ENCODE measurements at regions not wholly inside any gene's neighbourhood (a gene's known extent, or its start where the extent isn't known, plus 50 kb on each side); places are given as distances from the start of the nearest gene placed in this dataset.
"Not testable (repeated sequence)": the region's sequence is repeated elsewhere in the genome, so short reads cannot be mapped to it uniquely, and the experiment has no call there.

DNA sequence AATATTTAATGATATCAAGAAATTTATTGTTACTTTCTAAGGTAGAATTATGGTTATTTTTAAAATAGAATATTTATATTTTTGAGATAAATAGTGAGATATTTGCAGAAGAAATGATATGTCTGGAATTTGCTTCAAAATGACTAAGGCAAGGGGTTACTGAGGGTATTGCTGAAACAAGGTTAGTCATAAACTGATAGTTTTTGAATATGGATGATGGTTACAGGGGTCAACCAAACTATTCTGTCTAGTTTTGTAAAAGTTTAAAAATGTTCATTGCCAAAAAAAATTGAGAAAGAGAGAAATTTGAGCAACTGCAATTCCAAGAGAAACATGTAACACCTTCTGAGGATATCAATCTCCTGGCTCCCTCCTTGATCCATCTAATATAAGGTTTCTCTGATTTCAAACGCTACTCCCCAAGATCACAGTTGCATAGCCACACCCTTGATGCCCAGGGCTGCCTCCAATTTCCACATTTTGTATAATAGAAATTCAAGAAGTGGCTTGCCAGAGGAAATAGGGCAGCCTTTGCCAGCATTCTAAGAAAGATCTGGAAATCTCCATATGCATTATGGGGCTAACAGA is 159.4 kb upstream of the NAMPT start:
- no peak for DNase-seq

DNA sequence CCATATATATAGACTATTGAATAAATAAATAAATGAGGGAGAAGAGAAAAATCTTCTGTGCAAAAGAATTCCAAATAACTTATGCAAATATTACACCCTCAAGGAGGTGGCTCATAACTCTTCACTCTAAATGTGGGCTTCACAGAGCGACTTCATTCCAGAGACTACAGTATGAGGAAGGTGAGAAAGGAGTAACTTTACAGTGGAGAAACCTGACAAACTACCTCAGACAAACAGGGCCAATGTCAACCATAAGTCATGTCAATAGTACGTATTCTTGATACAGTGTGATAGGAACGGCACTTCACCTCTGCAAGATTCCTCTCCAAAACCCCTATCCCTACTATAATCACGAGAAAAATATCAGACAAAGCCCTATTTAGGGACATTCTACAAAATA is 158.4 kb upstream of the NAMPT start:
- DNase-seq, result no peak

DNA sequence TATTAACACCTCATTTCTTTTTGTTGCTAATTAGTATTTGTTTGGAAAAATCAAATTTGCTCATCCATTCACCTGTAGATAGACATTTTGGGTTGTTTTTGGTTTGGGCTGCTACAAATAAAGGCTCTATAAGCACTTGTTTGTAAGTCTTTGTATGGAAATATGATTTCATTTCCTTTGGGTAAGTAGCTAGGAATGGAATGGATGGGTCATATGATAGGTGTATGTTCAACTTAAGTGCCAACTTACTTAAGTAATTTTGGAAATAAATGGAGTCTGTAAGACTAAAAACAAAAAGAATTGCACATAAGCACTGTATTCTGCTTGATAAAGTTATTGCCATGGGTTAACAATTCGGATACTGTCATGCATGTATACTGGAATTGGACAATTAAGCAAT is 157.7 kb upstream of the NAMPT start:
- no peak for DNase-seq

DNA sequence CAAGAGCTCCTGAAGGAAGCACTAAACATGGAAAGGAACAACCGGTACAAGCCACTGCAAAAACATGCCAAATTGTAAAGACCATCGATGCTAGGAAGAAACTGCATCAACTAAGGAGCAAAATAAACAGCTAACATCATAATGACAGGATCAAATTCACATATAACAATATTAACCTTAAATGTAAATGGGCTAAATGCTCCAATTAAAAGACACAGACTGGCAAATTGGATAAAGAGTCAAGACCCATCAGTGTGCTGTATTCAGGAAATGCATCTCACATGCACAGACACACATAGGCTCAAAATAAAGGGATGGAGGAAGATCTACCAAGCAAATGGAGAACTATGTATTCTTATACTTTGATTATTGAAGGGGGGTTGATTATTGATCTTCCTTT is 156.6 kb upstream of the NAMPT start:
- DNase-seq, result not testable (repeated sequence)

DNA sequence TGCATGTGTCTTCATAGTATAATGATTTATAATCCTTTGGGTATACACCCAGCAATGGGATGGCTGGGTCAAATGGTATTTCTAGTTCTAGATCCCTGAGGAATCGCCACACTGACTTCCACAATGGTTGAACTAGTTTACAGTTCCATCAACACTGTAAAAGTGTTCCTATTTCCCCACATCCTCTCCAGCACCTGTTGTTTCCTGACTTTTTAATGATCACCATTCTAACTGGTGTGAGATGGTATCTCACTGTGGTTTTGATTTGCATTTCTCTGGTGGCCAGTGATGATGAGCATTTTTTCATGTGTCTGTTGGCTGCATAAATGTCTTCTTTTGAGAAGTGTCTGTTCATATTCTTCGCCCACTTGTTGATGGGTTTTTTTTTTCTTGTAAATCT is 152.2 kb upstream of the NAMPT start:
- DNase-seq, result not testable (repeated sequence)

DNA sequence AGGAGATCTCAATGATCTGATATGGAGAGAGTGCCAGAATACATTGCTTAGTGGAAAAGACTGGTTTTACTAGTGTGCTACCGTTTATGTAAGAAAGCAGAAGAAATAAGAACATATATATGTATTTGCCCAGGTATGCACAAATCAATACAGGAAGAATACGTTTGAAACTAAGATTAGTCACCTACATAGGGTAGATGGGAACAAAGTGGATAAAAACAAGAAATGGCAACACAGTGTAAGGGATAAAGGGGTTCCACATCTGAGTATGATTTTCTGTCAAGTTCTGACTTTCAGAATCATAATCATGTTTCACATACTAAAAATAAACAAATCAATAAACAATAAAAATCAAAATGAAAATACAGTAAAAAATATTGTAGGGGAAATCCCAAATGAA is 148.6 kb upstream of the NAMPT start:
- no peak for DNase-seq

DNA sequence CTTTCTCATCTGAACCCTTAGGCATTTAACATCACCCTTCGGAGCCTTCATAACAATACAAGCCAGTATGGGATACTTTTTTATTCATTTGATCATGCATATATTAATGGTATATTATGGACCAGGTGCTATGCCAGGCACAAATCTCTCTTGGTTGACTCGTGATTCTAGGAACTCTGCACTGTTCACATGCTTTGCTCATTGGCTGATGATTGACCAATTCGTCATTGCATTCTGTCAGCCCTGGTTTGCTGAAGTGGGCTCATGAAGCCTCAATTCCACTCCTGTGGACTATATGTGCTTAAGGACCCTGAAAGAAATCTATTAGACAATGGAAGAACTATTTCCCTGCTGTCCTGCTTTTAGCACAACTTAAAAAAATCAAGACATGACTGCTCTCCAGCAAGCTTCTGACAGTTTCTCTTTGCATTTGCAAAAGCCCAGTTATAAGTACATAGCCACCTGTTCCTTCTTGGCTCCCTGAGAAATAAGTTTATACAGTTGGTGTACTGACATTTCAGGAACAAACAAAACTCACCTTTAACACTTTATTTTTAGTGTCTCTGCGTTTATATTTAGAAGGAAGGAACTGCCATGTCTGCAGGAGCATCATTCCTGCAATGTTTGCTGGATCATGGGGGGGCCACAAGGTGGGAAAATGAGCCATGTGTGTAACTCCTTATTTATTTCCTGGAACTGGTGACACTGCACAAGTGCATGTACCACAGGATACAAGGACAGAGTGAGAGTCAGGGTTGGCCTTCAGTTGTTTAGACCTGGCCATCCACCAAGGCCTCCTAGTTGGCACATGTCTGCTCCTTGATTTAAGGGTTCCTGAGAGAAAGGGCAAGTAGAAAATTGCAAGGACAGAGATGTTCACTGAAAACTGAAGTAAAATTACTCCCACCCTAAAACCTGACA is 146.0 kb upstream of the NAMPT start:
- no peak for DNase-seq

DNA sequence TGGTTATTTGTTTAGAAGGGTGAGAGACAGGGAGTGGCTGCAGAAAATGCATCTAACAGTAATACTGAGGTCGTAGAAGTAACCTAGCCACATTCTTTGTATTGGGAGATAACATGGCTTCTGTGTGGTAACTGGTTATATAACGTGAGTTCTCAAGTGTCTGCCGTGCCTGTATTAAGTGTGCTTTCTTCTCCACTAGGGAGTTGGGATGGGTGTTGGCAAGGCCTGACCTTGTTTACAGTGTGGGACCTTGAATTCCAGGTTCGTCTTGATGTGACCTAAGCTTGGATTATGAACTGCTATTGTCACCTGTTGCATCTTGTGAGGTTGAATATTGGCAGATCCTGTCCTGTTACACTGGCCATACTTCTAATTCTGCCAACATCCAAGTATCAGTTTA is 145.3 kb upstream of the NAMPT start:
- DNase-seq, result no peak

DNA sequence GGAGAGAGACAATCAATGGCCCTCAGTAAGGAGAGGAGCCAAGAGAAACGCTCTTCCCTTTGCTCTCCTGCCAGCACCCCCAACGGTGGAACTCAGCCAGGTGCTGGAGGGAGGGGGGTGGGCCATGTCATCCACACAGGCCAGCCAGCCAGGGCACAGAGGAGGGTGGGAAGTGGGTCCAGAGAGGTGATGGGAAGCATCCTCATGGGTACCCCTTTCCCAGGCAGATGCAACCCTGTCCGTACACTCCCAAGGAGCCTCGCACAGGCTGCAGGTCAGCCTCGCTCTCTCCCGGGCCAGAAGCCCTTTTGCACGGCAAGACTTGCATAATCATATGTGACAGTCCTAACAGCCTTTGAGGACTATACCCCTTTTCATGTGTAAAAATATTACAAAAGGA is 142.0 kb upstream of the NAMPT start:
- DNase-seq, result no peak

DNA sequence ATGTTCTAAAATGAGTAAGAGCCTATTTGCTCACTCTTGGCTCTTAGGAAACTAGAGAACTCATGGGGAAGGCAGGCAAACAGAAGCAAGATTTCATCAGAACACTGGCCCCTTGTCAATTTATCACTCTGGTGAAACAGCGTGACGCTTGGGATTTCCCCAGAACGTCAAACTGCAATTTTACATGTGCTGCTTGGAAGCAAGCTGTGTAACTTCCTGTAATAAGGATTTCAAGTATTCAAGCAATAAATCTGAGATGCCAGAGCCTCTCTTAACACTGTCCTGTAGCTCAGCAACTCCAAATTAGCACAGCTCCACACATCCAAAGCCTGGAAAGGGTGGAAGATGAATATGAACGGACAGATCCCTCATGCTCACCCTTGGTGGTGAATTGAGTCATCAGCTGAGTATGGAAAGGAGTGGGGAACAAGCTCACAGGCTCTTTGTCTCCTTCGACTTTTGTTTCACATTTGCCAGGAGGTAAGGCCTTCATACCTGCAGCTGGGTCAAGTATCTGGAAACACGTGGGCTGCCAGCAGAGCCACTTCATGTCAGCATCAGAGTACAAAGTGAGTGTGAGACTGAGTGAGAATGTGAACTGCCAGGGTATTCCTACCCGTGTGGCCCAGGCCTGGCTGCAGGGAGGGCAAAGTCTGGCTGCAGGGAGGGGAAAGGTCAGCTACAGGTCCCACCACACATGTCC is 140.4 kb upstream of the NAMPT start:
- DNase-seq, result no peak

DNA sequence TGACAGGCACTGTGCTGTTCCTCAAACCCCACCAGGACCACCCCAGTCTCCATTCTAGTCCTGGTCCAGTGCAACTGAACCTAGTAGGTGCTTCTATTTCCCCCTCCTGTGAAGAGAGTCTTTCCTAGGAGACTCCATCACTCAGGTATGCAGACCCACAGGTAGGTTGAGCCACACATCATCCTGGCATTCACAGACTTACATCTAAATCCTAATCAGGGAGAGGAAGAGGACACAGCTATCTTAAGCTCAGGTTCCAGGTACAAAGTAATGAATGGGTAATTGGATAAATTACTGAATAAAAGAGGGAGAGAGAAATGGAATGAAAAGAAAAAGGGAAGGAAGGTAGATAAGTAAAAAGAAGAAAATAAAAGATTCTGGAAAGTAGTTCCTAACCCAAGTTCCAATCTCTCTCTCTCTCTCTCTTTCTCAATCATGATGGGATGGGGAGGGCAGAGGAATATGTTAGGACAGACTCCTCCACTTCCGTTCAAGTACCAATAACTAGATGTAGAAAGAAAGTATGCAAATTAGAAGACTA is 139.8 kb upstream of the NAMPT start:
- no peak for DNase-seq

DNA sequence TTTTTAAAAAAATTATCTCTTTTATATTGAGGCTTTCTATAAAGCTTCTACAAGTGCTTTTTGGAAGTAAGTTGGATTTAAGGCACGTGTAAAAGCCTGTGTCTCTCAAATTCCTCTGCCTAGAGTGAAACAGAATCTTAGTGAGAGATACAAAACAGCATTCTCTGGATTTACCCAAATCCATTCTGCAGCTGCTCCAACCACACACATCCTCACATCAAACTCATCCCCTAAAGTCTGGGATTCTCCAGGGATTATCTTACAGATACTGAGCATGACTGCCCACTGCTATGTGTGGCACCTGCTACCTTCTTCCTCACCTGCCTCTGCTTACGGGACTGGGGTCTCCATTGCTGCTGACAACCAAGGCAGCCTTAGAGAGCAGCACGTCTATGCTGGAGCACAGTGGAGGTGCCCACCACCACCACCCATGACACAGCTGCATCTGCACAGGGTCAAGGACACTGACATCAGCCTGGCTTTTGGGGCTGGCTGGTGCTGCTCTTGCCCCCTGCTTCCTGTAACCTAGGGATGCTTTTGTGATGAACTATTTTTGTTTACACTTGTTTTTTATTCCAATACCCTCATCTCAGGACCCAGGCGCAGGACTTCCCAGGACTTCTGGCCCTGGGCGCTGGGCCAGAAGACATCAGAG is 139.2 kb upstream of the NAMPT start:
- no peak for DNase-seq

DNA sequence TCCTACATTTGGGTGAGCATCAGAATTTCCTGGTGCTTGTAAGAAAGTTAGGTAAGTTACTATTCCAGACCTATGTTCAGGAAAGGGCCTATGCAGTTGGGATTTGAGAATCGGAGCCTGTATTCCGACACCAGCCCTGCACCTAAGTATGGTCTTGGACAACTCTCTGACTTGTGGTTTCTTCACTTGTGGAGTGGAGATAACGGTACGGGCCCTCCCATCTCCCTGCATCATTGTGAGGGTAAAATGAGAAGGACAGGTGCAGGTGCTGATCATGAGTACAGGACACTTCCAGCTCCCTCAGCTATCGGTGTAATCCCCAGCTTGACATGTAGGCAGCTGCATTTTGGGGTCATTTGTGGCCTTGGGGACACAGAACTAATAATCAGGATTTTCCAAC is 138.3 kb upstream of the NAMPT start:
- no peak for DNase-seq

DNA sequence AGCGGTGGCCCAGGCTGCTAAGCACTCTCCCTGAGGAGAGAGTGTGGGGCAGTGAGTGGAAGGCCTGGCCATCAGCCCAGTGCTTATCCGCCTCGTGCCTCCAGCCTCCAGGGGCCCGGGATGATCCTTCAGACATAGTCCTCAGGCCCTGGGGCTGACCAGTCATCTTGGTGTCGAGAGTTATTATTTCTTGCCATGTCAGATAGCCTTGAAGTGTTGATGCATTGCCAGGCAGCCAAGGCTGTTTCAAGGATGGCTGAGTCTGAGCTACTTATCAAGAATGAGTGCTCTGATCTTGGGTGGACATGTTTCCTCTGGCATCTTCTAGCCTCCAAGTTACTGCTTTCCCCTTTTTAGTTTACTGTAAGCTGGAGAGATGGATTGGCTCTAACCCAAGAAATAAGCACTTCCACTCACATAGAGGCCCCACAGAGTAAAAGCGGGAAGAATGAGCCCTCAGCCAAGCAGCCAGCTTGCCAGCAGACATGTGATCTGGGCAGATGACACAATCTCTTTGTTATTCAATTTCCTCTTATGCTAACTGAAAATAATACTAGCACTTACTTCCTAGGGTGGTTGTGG is 136.5 kb upstream of the NAMPT start:
- no peak for DNase-seq

DNA sequence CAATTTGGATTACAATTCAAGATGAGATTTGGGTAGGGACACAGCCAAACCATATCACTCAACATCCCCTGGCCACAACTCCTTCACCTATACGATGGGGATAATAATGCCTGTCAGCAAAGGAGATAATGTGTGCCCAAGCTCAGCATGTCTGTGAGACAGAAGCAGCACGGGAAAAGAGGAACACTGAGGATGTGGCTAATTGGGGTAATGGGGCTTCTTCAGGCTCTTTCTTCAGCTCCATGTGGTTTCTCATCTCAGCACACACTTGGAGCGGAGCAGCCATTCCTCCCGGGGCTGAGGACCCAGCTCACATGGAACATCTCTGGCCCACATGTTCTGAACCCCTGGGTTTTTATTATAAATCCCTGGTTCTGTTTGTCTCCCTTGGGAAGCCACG is 136.0 kb upstream of the NAMPT start:
- DNase-seq, result no peak

DNA sequence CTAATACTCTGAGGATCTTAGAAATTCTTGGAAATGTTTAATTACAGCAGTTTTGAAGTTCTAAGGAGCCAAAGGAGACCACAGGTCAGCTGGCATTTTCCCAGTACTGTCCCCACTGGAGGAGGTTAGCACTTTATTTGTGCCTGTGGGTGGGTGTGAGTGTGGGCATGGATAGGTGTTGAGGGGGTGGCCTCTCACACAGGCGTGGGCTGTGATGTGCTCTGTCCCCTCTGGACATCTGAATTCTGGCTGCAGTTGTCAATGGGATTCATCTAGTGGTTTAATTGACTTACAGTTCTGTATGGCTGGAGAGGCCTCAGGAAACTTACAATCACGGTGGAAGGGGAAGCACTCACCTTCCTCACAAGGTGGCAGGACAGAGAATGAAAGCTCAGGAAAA is 135.4 kb upstream of the NAMPT start:
- DNase-seq, result no peak

DNA sequence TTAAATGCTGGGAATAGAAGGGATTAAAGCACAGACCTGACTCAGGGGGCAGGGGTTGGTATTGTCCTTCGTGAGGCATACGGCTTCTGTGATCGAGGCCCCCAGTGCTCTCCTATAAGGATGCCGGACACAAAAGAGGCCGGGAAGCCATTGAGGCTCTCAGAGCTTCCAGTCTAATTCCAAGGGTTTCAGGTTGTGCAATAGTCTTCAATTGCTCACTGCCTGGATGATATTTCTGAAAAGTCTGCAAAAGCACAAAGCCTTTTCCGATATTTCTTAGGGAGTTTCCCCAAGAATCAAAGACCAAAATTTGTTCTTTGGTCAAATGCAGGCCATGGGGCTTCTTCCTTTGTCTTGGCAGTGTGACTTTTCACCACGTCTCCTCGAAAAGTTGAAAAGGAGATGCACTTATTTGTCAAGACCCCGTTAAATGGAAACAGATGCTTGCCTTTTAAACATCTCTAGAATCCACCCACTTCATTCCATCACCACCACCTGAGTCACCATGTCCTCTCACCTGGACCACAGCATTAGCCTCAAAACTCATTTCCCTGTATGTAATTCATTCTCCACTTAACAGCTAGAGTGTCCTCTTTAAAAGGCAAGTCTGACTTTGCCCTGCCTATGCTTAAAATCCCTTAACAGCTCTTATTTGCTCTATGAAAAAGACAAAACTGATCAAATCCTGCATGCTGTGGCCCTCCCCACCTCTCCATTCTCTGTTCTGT is 134.8 kb upstream of the NAMPT start:
- DNase-seq, result no peak

DNA sequence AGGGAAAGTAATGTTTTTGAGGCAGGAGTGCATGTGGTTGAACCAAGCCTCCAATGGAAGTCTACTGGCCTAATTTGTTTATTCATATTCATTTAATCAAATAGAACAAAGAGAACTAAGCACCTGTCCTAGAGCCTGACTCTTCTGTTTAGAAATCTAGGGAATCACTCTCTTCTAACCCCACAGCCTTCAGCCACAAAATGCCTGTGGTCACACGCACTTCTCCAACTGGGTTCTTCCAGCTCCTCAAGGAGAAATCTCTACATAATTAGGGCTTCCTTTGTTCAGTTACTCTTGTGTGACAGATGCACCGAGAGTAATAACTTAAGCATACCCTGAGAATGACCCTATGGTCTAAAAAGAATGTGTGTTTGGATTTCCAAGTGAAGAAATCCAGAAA is 133.7 kb upstream of the NAMPT start:
- no peak for DNase-seq

DNA sequence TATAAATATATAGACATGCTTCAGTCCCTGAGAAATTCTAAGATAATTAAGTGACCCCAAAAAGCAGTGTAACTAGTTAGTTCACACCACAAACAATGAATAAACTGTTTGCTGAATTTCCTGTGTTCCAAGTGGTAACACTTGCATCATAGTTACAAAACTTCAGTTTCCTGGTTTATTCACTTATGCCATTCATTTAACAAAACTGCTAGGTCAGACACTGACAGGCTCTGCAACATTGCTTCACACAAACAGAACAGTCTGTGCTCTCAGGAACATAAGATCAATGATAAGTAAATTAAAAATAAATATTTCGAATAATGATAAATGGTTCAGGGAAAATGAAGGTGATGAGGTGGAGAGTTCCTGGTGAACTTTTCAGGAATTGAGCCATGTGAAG is 133.3 kb upstream of the NAMPT start:
- DNase-seq, result no peak

DNA sequence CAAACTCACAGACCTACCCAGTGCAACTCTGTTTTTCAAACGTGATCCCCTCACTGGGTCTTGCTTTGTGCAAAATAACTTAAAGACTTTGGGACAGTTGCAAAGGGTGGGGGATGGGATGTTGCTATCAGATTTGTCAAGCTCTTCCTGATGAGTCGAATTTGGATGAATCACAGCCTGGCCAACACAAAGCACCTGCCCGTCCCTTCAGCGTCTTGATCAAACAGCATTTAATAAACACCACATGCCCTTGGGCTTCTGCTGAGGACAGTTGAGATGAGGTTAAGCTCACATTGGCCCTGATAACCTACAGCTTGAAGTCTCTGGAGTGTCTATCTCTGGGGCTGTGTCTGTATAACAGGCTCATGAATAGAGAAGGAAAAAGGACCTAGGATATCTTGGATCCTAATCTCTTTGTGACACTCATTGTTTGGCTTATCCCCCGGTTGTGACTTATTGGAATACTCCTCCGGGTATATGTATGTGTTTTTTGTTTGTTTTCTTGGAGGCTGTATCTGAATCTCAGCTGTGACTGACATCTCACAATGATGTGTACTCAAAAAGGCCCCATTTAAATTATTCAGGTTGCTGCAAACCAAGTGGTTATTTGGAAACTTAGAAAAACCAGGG is 132.6 kb upstream of the NAMPT start:
- DNase-seq, result no peak

DNA sequence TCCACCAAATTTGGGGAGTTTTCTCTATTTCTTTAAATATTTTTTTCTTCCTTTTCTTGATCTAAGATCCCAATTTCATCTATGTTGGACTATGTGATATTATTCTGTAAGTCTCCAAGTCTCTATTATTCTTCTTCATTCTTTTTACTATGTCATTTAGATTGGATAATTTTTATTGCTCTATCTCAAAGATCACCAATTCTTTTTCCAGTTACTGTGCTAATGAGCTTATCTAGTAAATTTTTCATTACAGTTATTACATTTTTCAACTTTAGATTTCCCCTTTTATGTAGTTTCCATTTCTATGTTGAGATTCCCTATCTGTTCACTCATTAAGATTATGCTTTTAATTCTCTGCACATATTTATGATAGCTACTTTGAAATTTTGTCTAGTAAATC is 131.6 kb upstream of the NAMPT start:
- no peak for DNase-seq

DNA sequence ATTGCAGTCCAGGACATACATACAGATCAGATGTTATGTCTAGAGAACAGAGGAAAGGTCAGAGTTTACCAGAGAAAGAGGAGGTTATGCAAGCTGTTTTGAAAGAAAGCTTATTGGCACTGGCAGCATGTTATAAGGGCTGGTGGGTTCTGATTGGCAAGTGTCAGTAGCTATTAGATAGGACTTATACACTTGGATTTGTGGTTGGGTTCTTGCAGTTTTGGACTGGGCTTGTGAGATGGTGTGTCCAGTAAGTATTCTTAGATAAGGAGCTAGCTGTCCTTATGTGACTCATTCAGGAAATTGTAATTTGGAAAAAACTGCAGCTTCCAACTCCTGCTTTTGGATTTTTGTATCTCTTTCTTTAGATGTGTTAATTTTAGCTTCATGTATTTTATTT is 130.7 kb upstream of the NAMPT start:
- DNase-seq, result no peak

Measured in activated gamma-delta T cell treated with Interleukin-2 at 50 U/mL for 16 hours (primary cell).